Loucy (cell line): ENCODE measurements at regions not wholly inside any gene's neighbourhood (a gene's known extent, or its start where the extent isn't known, plus 50 kb on each side); places are given as distances from the start of the nearest gene placed in this dataset.

Experiments
- EZH2phosphoT487 ChIP-seq: fragments of 200-600 bp; IDR thresholded peaks from 2 replicates; pipeline ENCODE4 v1.6.1; 2018; ENCODE audit warnings: antibody characterized with exemption, mild to moderate bottlenecking, moderate library complexity, borderline replicate concordance
- TF ChIP-seq, protein P1 (sequence below): fragments of 200-600 bp; sonication (generic); conservative IDR thresholded peaks from 2 replicates; pipeline ENCODE4 v1.5.1; 2014; ENCODE audit warnings: mild to moderate bottlenecking, antibody characterized with exemption, low read length

DNA sequence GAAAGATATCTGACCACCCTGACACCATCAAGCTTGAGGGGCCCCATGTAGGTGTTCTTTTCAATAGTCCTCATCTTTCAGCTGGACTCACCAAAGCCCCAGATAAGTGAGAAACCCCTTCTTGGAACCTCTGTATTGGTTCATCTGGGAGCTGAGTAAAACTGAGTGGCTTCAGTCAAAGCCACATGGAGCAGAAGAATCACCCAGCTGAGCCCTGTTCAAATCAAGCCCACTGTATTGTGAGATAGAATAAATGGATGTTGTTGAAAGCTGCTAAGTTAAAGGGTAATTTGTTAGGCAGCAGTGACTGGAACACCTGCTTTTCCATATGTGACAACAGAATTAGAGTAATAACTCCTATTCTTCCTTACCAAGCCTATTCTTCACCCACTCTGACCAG is 64.8 kb upstream of the SDK1 start:
- TF ChIP-seq, protein P1, sequence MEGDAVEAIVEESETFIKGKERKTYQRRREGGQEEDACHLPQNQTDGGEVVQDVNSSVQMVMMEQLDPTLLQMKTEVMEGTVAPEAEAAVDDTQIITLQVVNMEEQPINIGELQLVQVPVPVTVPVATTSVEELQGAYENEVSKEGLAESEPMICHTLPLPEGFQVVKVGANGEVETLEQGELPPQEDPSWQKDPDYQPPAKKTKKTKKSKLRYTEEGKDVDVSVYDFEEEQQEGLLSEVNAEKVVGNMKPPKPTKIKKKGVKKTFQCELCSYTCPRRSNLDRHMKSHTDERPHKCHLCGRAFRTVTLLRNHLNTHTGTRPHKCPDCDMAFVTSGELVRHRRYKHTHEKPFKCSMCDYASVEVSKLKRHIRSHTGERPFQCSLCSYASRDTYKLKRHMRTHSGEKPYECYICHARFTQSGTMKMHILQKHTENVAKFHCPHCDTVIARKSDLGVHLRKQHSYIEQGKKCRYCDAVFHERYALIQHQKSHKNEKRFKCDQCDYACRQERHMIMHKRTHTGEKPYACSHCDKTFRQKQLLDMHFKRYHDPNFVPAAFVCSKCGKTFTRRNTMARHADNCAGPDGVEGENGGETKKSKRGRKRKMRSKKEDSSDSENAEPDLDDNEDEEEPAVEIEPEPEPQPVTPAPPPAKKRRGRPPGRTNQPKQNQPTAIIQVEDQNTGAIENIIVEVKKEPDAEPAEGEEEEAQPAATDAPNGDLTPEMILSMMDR: no peak
- no peak for TF ChIP-seq EZH2phosphoT487
